Astrocyte of the hippocampus (primary cell): ENCODE measurements at regions not wholly inside any gene's neighbourhood (a gene's known extent, or its start where the extent isn't known, plus 50 kb on each side); places are given as distances from the start of the nearest gene placed in this dataset.
"Not testable (repeated sequence)": the region's sequence is repeated elsewhere in the genome, so short reads cannot be mapped to it uniquely, and the experiment has no call there.

Experiments
- DNase-seq: peaks from one replicate; pipeline ENCODE4 v3.0.0; 2011; ENCODE audit warnings: low read depth, low spot score

DNA sequence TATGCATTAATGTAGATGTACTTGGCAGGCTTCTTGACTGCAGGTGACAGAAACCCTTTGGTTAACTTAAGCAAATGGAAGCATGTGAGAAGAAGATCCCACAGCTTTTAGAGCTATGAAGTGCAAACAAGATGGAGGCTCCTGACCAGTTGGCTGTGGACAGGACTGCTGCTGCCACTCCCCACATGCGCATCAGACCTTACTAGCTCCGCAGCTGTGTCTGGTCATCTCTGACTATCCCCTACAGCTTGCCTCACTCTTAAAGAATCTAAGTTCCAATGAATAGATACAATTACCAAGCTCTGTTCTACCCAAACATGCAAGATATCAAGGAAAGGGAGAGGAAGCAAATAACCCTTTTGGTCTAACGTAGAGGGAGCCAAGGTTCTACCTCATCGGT is 587.6 kb downstream of the DSC3 start:
- no peak for DNase-seq

DNA sequence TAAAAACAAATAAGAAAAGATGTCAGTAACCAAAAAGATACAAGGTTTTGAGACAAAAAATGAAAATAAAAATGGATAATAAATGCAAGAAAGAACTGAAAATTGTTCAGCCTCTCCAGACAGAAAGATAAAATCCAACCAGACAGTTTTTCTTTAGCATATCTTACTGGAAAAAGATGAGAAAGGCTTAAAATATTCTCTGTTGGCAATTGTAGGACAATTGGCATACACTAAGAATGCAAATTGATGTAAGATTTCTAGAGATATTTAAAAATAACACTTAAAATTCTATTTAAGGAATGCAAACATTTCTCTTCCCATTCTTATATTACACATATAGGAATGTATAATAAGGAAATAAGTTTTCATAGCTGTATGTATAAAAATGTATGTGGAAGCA is 590.6 kb downstream of the DSC3 start:
- DNase-seq = peak; percentile 2

DNA sequence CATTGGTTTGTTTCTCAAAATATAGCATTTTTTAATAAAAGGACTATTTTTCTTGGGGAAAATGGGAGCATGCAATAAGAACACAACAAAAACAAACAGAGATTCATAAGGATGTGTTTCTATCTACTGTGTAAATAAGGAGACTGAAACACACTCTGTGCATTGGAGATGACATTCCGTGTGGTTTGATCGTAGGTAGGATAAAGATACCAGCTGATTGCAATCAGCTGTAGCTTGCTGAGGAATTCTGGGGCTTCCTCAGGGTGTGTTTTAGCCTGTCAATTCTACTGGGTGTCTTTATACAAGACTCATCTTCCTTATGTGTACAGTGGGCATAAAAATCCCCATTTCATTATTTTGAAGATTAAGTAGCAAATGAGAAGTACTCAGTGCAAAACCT is 591.6 kb downstream of the DSC3 start:
- no peak for DNase-seq

DNA sequence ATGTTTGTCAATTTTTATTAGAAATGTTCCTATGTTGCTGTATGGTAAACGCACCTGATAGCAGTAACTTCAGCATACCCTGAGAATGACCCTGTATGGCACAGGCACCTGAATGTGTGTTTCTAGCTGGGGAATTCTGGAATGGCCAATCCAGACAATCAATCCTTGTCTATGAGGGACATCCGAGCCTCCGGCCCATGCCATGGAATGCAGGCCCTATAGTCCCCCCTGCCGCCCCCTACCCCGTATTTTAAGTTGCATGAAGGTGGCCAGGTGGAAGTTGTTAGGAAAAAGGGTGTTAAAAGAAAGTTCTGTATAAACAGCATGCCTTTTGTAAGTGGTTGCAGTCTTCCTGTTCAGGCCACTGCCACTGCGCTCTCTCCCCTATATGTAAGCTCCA is 595.9 kb downstream of the DSC3 start:
- DNase-seq = no peak

DNA sequence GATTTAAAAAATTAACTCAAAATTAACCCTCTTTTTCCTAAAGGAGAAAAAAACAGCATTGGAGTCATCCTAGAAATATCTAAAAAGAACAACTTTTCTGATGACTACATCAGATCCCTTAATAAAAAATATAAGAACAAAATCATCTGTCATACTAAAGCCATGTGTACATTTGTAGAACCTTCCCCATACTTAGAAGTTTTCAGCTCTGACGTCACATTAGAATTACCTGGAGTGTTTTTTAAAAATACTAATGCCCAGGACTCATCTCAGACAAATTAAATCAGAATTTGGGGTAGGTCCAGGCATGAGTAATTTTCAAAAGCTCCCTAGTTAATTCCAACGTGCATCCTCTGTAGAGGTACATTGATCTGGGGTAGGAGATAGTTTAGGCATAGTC is 598.0 kb downstream of the DSC3 start:
- DNase-seq = no peak

DNA sequence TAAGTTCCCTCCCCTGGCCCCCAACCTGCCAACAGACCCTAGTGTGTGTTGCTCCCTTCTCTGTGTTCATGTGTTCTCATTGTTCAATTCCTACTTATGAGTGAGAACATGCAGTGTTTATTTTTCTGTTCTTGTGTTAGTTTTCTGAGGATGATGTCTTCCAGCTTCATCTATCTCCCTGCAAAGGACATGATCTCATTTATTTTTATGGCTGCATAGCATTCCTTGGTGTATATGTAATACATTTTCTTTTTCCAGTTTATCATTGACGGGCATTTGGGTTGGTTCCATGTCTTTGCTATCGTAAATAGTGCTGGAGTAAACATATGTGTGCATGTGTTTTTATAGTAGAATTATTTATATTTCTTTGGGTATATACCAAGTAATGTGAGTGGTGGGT is 602.2 kb downstream of the DSC3 start:
- DNase-seq = no peak

DNA sequence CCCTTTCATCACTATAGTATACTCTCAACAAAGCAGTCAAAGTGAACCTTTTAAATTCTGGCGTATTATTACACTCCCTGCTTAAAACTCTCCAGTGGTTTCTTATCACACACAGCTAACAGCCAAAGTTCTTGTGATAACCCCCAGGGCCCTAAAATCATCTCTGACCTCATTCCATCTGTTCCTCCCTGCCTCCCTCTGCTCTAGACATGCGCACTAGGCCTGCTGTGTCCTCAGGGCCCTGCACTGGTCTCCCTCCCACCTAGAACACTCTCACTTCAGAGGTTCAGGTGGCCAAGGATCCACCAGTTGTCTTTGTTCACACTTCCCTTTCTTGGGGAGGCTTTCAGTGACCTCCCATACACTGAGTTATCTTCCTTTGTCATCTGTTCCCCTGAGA is 603.4 kb downstream of the DSC3 start:
- no peak for DNase-seq

DNA sequence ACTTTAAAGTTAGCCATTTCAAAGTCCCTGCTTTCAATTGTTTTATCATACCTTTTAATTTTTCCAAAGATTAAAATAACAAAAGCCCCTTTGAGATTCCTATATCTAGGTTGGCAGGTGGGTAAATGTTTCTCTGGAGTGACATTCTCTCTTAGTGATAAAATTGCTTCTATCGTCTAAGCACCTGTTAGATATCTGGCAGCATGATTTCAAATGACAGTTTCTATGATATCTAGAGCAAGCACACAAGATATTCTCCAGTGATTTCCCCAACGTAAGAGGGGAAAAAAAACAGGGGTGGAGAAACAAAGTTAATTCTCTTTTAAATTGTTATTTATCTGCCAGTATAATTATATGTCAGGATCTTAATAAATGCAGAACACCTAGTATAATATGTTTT is 610.2 kb downstream of the DSC3 start:
- no peak for DNase-seq

DNA sequence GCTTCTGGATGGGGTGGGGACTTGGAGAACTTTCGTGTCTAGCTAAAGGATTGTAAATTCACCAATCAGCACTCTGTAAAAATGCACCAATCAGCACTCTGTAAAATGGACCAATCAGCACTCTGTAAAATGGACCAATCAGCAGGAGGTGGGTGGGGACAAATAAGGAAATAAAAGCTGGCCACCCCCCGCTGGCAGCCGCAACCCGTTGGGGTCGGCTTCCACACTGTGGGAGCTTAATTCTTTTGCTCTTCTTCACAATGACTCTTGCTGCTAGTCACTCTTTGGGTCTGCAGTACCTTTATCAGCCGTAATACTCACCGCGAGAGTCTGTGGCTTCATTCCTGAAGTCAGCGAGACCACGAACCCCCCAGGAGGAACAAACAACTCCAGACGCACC is 623.1 kb downstream of the DSC3 start:
- not testable (repeated sequence) for DNase-seq

DNA sequence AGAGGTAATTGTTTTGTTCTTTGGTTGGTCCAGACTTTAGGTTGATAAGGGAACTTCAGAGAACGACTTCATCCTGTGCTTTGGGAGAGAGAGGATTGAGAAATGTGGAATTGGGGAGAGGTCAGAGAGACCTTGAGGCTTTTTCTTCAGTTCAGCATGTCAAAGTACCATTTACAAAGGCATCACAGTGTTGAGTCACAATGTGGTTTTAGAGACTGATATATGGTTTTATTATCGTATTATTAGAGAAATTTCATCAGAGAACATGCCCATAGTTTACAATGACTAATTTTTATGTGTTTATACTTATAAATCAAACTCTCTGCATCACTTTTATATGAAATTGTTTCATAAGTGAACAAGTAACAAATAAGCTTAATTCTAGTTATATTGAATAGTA is 626.6 kb downstream of the DSC3 start:
- DNase-seq = no peak

DNA sequence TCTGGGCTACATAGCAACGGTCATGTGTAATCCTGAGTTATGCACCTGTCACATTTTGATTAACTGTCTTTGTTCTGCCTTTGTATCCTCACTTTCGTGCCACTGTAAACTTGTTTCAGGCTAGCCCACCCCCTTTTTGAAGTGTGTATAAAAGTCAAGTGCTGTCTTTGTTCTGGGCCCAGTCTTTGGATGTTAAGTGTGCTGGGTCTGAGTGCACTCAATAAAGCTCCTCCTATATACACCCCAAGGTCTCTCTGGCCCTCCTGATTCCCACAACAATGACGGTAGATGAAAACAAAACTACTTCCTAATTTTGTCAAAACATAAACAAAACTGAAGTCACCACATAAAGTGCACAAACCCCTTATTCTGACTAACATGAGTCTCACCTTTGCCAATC is 633.4 kb downstream of the DSC3 start:
- no peak for DNase-seq

DNA sequence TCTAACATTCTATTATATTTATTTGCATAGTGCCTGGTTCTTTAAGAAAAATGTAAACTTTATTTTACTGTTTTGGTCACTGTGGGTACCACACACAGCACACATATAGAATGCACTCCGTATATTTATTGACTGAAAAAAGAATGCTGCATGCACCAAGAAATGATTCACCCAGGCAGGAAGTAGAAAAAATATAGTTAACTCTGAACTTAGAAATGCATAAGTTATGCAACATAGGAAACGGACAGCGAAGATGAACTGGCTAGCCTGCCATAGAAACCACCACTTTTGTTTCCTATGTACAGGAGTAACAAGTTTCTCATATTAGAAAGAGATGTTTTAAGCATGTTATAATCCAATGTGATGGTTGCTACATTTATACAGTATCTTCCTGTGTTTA is 635.8 kb downstream of the DSC3 start:
- DNase-seq = no peak

DNA sequence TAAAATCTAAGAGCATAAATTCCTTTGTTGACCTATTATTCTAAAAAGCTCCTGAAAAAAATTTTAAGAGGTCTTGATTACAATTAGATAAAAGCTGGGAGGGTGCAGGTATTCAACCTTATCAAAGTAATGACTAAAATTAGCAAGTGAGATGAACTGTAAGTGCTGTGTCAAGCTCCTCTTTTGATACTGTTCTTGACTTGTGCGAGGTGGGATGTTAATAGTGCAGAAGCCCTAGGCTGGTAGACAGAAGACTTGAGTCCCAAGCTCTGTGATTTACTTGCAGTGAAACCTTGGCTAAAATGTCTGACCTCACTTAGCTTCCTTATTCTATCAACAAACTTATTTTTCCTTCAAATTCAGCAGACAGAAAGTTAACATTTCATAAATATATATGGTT is 637.5 kb downstream of the DSC3 start:
- no peak for DNase-seq

DNA sequence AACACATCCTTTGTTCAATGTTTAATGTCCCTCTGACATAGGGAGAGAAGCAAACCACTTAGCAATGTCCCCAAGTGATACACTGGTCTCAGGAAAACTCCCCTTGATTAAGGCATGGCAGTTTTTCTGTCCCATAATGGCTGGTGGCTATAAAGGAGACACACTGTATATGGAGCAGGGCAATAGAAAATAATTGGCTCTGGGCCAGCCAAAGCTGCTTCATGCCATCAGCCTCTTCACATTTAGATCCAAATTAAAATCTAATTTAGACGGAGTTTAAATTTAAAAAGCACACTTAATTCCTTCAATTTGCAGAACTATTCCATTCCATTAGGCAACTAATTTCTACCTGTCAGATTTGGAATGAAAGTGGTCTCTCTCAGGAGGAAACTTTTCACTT is 638.1 kb downstream of the DSC3 start:
- no peak for DNase-seq

DNA sequence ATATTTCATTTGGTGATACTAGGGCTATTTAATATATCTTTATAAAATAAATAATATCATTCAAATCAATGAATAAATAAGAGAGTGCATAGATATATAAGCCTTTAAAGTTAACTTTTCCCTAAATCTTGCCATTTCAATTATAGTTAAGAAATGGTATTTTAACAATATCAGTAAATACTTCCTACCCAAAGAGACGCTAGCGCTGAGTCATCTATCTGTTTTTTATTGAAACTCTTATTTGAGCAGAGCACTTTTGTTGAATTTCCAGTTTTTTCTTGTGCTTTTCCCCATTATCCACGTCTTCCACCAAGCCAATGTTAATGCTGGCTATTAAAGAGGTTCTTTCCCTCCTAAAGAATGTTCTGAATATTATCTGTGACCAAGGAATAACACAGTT is 639.3 kb downstream of the DSC3 start:
- DNase-seq = no peak

DNA sequence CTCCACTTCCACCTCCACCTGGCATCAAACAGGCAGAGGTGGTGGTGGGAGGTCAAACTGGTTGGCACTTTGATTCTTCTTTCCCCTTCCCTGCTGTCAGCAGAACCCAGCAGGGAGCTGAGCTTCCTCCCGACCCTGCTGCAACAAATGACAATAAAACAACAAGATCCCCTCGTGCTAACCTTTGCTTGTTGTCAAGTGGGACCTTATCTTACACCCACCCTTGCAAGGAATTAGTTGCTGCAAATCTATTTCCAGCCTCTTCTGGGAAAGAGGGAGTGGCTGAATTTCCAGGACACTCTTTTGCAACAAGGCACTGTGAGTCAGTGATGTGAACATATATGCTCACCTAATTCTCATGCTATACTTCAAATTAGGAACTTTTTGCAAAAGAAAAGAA is 655.1 kb downstream of the DSC3 start:
- DNase-seq = no peak

DNA sequence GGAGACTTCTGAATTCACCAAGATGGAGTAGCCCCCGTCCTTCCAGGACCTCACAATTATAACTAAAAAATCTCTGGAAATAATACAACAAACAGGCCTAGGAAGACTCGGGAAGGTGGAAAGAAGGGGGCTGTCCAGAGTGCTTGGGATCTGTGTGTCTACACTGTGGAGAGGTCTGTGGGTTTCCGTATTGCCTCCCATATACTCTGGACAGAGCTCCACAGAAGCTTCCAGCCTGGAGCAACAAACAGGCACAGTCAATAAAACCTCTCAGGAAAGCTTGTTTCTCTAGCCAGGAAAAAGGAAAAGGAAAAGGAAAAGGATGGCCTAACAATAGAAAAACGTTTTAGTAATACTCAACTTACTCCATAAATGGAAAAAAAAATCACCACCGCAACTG is 655.9 kb downstream of the DSC3 start:
- no peak for DNase-seq

DNA sequence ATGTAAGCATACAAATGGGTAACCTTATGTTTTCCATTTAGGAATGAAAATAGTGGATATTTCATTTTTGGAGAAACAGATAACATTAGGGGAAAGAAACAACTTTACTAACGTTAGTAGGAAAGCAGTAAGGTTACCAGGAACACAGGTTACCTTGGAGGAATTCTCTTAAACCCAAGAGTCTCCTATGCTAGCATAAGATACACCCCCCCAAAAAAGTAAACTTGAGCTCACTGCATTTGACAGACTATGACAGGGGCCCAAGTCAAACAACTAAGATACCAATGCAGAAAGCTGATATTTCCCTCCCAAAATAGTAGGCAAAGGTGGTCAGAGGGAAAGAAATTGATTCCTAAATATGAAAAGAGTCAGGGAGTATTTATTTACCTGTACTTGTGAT is 656.9 kb downstream of the DSC3 start:
- DNase-seq = no peak

DNA sequence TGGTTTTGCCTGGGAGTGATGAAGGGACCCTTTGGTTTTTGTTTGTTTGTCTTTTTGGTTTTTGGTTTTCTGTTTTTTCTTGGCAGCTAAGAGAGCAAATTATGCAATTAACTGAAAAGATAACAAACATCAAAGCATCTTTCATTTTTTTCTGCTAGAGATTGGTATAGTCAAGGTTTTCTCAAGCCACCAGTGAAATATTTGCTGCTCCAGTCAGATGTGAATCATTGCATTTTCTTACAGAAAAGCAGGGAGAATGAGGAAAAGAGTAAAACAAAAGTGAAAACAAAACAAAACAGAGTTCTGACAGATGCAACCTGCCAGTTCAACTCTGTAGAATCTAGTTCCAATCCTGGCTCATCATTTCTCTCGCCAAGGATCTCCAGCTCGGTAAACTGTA is 660.7 kb downstream of the DSC3 start:
- DNase-seq = peak; percentile 14

DNA sequence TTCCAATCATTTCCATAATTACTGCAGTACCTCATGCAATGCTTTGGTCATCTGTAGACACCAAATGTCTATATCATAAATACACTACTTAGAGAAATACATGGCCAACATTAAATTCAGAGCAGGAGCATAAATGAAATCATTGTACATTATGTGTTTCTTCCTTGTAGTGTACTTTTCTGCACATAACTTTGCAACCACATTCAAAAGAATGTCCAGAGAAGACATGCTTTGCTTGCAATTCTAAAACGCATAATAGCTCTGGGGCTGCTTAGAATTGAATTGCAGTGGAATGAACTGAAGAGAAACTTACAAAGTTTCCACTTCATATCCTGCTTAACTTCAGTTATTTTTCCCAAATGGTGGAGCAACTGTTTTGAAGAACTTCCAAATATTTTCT is 664.4 kb downstream of the DSC3 start:
- peak; percentile 17 for DNase-seq

DNA sequence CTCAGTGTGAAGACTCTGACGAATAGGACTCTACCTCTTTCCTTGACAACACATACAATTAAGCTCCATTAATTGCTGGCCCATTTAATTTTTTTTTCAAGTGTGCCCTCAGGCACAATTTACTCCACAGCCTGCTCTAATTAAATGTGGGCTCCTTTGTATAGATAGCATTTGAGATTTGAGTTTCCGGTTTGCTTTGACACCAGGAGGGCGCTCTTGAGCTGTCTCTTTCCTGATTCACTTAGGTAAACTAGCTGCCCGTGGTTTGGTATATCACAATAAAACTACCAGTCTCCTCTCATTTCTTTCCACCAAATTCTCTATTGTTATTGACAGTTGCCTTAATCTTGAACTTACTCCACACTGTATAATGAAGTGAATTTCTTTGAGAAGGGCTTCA is 666.0 kb downstream of the DSC3 start:
- DNase-seq = no peak

DNA sequence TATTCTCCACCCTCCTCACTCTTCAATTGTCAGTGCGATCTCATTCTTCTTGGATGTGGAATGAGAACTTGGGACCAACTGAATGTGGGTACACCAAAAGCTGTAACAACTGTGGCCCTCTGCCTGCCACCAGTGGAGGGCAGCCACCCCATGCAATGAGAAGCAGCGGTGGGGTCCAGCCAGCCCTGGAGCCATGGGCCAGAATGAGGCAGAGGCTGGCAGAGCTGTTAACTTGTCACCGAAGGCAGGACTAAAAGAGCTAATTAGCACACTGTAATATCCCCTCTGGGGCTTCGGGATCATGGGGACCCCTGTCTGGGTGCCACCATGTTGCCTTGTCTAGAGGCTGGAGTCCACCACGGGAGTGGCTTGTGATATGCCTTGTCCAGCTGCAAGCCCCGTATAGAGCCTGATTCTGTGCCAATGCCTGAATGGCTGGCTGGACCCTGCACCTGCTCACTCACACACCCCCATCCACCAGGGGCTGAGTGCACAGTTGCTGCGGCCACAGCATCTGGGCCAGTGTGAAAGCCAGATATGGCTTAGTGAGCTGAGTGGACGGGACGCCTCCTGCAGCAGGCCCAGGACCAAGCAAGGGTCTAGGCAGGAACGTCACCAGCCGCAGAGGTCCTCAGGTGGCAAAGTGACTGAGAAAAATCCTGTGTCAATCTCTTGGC is 680.5 kb downstream of the DSC3 start:
- no peak for DNase-seq

DNA sequence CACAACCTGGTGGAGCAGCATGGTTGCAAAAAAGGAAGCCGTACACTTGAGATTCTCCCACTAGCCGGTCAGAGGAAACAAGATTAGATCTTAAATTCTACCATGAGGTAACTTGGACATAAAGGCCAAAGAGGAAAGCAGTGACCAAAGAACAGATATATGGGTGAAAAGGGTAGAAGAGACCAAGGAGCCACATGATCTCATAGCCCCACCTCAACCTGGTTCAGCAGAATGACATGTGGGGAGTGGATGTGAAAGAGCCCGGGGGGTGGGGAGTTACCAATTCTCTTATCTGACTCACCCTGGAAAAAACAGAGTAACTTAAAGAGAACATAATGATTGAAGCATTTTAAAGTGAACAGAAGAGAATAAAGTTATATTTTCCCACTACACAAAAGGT is 683.0 kb downstream of the DSC3 start:
- no peak for DNase-seq

DNA sequence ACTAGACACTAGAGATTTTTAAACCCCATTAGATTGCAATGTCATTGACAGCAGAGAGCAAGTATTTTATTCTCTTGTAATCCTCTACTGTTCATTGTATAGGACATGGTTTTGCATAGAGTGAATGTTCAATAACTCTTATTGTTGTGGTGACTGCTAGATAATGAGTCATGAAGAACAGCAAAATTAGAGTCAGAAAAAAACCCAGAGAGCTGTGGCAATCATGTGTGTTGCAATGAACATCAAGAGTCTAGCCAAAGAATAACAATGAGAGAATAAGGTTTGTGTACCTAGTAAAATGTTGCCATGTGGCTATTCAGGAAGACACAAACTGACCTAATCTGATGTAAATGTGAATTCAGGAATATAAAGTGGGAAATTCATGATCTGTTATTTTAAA is 684.0 kb downstream of the DSC3 start:
- peak; percentile 31 for DNase-seq
